HEK293 (cell line): ENCODE measurements at regions not wholly inside any gene's neighbourhood (a gene's known extent, or its start where the extent isn't known, plus 50 kb on each side); places are given as distances from the start of the nearest gene placed in this dataset.

Source experiments
- GLI2 ChIP-seq: fragments of 450-650 bp; formaldehyde crosslinking; IDR thresholded peaks from 2 replicates; pipeline ENCODE4; 2017; ENCODE audit warnings: missing biosample characterization, missing genetic modification characterization, low read depth, borderline replicate concordance
- SCRT1 ChIP-seq: fragments of 450-650 bp; formaldehyde crosslinking; IDR thresholded peaks from 2 replicates; pipeline ENCODE4 v1.5.1; 2016; ENCODE audit warnings: missing biosample characterization, missing genetic modification characterization, borderline replicate concordance
- ZNF169 ChIP-seq: fragments of 450-650 bp; formaldehyde crosslinking; IDR thresholded peaks from 2 replicates; pipeline ENCODE4 v1.5.1; 2016; ENCODE audit warnings: missing biosample characterization, missing genetic modification characterization
- ZNF510 ChIP-seq: fragments of 450-650 bp; formaldehyde crosslinking; IDR thresholded peaks from 2 replicates; pipeline ENCODE4 v1.5.1; 2018; ENCODE audit warnings: mild to moderate bottlenecking, missing genetic modification characterization, missing biosample characterization; ENCODE audit not compliant: insufficient replicate concordance
- ZNF548 ChIP-seq: fragments of 450-650 bp; formaldehyde crosslinking; IDR thresholded peaks from 2 replicates; pipeline ENCODE4 v1.5.1; 2016; ENCODE audit warnings: missing biosample characterization, missing genetic modification characterization
- ZNF768 ChIP-seq: fragments of 450-650 bp; formaldehyde crosslinking; IDR thresholded peaks from 2 replicates; pipeline ENCODE4 v1.5.1; 2018; ENCODE audit warnings: missing biosample characterization, mild to moderate bottlenecking, missing genetic modification characterization
- ZNF830 ChIP-seq: fragments of 450-650 bp; IDR thresholded peaks from 2 replicates; pipeline ENCODE4 v1.5.0; 2018; ENCODE audit warnings: missing biosample characterization, missing genetic modification characterization, low read depth, mild to moderate bottlenecking, moderate library complexity

- TF ChIP-seq ZNF169 (no peak), ZNF510 (tag by site-specific recombination) (no peak), GLI2 (no peak), ZNF548 (tag by site-specific recombination) (no peak), ZNF768 (no peak), ZNF830 (tag by site-specific recombination) (no peak), SCRT1 (tag by site-specific recombination) (no peak)
Measured at GRCh38 chr13:77416666-77417212, 89.8 kb upstream of the MYCBP2 start.
